IPS-11a (cell line): ENCODE measurements at regions not wholly inside any gene's neighbourhood (a gene's known extent, or its start where the extent isn't known, plus 50 kb on each side); places are given as distances from the start of the nearest gene placed in this dataset.

Experiments used
- H3K4me3 ChIP-seq: one replicate; pipeline ENCODE4 v1.5.1; 2013; ENCODE audit warnings: low read depth, low read length, control low read depth

DNA sequence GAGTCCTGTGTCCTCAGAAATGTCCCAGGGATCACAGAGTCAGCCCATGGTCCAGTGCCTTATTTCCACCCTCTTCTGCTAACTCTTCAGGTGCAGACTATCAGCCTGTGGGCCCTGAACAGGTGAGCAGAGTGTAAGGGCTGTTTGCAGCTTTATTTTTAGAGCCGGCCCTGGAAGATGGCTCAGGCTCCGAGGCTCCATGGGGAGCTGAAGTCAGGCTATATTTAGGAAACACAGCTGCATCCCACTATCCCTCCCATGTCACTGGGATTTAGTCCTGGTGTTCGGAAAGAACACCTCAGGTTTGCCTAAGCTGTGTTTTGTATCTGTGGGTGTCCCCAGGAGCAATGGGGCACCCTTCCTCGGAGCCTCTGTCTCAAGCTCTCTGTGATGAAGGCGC lies 126.9 kb downstream of the RPS24 start:
- no peak overlapping the region for H3K4me3 ChIP-seq

DNA sequence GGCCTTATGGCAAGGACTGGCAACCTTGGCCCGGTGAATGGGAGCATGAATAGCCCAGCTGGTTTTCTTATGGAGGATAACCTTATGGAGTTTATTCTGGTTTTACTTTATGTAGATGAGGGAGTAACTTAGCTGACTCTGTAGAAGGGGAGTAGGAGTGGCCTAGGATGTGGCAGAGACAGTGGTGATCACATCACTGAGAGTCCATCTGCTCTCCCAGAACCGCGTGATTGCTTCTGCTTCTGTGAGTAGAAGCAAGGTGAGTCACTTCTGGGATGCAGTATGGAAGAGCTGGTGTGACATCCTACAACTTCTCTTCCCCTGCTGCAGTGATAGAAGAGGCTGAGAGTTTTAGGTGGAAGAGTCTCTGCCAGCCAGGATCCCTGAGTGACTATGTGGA lies 129.2 kb downstream of the RPS24 start:
- no peak overlapping the region for H3K4me3 ChIP-seq

DNA sequence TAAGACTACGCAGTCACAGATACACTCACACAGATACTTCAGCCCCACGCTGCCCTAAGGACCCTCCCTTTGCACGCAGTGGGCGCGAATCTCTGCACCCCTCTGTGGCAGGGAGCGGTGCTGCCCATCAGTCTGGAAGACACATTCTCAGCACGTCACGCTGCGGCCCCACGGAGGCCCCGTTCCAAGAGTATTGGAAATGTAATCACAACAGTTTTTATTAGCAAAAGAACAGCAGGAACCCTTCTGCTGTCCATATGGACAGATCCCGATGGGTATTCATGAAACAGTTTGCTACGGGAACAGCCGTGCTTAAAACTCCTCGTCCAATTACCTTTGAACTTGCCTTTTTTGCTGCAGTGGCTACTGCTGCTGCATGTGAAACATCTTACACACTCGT lies 131.0 kb downstream of the RPS24 start:
- no peak overlapping the region for H3K4me3 ChIP-seq

DNA sequence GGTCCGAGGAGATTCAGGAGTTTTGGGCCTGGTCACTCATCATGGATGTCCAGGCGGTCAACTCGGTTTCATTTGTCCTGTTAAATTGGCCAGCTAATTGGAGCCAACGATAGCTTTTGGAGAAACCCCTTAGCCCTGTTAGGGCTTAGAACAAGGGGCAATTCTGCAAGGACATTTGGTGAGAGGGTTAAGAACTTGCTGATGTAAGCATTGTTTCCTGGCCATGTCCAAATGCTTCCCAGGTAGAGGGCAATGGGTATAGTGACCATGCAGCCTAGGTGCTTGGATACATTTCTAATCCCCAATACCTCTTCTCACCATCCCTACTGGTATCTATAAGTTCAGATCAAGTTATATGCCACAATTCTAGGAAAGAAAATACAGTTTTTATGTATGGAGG lies 131.5 kb downstream of the RPS24 start:
- H3K4me3 ChIP-seq: no peak overlapping the region

DNA sequence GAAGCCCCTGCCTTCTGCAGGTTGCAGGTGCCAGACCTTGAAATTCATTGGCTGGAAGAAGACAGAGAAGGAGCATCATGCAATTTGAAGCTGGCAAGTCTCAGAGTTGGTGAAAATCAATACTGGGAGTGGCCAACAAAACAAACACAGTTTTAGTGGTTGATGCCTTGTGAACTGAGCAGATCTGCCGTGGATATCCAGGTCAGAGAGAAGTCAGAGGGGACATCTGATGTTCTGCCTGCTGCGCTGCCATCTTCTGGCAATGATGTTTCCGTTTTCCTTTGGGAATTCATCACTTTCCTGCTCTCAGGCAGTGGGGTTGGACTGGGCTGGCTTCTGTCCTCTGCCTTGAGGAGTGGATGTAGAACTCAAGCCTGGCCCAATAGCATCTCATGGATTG lies 132.0 kb downstream of the RPS24 start:
- no peak overlapping the region for H3K4me3 ChIP-seq

DNA sequence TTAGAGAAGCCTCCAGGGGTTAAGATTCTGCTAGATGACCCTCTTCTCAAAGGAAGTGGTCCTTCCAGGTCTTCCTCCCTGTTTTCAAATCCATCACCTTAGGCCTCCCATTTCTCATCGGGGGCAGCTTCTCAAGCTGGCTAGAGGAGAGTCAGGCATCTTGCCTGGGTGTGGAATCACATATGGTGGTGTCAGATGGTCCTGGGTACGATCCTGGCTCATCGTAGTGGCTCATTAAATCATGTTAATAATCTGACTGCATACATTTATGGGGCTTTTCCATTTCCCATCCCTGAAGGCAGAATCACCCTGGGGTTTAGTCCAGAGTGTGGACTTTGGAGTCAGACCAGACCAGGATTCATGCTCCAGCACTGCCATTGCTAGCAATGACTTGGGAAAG lies 132.6 kb downstream of the RPS24 start:
- H3K4me3 ChIP-seq: no peak overlapping the region

DNA sequence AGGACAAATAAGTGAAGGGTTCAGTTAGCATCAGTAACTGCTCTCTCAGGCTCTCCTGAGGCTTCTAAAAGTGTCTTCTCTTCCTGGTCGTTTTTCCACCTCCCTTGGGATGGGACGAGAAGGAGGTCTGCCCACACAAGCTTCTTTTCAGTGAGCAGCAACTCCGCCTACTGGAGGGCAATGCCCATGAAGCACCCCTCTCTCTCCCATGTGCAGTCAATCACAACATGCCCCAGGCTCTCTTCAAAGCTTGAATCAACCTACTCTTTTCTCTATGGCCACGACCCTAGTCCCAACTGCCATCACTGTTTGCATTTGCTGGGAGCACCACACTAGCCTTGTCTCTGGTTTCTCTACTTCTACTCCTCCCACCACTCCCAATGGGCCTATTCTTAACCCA lies 135.6 kb downstream of the RPS24 start:
- H3K4me3 ChIP-seq: no peak overlapping the region

DNA sequence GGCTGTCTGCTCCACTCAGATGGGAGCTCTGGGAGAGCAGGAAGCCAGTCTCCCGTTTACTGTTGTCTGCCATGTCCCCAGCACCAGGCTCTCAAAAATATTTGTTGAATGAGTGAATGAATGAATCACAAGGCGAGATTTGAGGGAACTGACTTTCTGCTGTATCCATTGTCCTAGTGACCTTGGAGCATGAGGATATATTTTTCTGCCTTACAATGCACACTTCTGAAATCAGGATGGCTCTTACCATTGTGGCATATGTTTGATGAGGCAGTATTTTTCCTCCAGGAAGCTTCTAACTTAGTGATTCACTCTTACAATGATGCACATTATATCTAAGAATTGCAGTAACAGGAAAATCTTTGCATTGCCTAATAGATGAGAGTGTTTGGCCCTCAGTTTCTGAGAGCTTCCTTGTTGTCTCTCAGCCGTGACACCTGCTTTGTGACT lies 136.4 kb downstream of the RPS24 start:
- no peak overlapping the region for H3K4me3 ChIP-seq

DNA sequence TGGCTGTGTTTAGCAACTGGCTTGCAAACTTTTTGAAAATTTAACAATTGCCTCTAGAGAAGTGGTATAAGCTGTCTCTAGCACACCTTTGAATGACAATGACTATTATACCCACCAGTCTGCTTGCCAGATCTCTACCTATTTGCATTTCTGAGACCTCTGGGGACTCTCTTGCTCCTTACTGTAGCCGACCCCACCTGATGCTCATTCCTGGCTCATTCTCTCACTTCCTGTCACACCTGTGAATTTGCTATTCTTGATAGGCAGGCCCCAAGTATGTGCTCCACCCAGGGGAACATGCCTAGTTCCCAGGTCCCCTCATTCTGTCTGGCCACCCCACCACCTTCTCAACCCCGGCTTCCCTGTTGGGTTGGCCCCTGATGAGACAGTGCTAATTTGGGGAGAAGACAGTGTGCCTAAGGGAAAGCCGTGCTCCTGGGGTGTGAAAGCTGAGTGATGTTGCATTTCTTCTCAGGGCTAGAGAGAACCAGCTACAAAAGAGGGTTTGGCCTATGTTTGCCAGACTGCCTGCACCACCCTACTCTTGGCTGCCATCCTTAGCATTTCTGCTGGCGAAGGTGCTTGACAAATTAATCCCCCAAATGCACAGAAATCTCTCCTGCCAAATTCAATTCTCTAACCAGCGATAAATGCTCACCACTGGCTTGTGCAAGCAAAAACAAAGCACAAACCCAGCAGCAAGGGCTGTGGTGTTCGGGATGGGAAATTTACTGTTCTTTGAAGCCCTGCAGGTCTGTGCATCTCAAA lies 138.2 kb downstream of the RPS24 start:
- H3K4me3 ChIP-seq: no peak overlapping the region

DNA sequence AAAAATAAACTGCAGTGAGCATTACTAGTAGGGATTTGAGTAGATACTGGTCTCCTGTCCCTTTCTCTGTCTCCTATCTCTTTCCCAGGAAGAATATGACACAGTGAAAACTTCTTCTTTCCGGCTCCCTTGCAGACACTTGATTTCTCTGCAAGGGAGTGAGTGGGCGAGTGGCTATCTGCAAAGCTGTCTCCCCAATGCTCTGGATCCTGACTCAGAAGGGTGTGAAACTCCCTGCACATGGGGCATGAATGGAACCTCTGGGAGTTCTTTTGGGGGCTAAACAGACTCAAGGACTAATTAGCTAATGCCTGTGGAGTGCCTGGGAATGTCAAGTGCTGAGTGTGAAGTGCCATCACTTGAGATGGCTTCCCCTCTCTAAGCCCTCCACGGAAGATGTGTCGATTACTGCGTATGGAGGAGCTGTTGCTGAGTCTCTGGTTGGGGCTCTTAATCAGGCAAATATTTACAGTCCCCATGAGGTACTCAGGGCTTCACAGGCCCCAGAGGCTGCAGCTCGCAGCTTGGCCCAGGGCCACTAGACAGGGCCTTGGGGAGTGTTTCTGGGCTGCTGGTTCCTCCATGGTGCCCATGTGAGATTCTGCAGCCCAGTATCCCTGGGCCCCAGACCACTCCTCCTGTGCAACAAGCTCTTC lies 139.8 kb downstream of the RPS24 start:
- no peak overlapping the region for H3K4me3 ChIP-seq

DNA sequence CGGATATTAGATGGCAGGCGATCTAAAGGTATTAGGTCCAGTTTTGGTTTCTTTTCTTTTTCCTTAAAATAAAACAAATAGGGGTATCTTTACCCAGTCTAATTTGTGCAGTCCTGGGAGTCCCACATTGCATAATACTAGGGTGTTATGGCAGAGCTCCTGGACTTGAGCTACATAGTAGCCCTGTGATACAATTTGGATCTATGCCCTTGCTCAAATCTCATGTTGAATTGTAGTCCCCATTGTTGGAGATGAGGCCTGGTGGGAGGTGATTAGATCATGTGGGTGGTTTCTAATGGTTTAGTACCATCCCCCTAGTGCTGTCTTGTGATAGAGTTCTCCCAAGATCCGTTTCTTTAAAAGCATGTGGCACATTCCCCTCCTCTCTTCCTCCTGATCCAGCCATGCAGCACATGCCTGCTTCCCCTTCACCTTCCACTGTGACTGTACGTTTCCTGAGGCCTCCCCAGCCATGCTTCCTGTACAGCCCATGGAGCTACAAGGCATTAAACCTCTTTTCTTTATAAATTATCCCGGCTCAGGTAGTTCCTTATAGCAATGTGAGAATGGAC lies 141.9 kb downstream of the RPS24 start:
- no peak overlapping the region for H3K4me3 ChIP-seq

DNA sequence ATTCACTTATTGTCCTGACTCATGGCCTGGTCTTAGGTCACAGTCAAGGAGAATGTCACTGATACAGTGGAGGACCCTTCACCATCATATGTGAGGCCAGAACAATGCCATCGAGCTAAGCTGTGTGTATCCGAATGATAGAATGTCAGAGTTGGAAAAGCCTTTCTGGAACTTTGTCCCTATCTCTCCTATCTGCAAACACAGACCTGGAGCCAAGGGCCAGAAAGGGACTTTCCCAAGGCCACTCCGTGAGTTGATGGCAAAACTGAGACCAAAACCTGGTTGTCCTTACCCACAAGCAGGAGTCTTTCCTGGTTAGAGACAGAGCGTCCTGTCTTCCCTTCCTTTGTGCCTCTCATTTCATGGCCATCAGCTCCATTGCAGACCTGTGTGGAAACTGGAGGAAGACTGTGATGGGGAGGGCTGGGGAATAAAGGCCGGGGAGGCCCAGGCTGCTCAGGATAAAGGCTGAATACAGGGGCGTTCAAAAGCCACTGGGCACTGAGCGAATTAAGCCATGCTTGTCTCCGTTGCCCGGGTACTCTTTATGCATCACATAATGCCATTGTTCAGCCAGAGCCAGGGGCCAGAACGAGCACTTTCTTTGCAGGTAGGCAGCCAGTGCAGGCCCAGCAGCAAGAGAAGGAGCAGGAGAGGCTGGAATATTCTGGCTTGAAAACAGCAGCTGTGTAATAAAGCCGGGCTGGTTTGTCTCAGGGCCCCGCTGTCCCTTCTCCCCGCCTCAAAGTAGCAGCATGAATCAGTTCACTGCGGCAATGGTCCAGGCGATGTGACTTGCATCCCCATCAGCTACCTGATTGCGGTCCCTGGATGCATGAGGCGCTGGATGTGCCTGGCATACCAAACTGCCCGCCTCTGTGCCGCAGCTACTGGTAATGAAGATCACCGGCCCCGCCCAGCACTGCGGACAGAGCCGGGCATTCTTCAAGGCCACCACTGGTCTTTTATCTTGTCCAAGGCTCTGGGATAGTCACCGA lies 143.0 kb downstream of the RPS24 start:
- no peak overlapping the region for H3K4me3 ChIP-seq

DNA sequence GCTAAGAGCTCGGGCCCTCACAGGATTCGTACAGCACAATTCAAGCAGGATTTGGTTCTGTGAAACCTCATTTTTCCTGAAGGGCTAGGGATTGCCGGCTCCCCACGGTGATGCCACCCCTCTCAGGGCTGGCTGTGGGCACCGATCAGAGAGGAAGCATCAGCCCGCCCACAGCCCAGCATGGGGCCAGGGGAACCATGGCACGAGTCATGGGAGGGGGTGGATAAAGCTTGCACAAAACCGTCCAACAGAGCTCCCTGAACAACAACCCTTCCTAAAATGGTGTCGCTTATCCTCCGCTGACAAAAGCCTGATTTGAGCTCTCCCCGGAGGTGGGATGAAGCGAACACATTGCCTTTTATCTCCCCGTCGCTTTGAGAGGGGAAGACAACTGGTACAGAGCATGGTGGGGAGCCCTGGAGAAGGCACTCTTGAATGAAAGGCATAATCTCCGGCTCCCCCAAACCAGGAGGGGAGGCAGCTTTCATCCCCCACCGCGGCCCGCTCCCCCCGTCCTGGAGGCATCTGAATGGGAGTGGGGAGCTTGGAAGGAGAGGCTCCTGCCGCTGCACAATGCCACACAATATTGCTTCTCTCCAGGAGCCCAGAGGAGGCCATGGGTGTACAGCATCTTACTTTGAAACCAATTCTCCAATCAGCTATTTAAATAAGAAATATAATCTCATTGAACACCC lies 144.0 kb downstream of the RPS24 start:
- no peak overlapping the region for H3K4me3 ChIP-seq

DNA sequence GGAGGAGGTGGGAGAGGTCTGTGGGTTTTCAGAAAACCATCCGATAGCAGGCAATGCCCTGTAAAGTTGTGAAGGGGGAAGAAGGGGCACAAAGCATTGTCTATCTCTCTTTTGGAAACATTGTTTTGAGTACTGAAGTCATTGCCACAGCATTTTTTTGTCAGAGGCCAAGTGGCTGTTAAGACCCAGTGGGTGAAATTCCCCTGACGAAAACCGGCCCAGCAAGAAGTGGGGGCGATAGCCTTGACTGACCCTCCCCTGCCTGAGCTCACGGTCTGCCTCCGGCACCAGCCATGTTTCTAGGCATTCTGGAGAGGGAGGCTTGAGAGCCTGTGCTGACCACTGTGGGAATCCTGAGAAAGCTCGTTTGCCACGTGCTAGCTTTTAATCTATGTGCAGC lies 144.7 kb downstream of the RPS24 start:
- H3K4me3 ChIP-seq: no peak overlapping the region

DNA sequence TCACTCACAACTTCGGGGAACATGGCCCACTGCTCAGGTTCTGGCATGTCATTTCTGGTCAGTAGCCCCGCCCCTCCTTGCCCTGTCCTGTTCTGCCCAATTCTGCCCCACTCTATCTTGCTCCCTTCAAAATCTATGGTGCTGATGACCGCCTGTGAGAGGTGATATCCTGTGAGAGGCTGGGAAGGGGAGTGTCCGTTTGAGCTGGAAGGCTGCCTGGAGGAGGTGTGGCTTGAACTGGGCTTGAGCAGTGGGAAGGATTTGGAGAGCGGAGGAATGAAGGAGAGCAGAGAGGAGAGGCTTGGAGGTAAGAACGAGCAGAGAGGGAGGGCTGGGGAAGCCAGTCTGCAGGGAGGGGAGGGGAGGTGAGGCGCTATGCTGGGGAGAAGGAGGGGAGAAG lies 145.3 kb downstream of the RPS24 start:
- H3K4me3 ChIP-seq: no peak overlapping the region

DNA sequence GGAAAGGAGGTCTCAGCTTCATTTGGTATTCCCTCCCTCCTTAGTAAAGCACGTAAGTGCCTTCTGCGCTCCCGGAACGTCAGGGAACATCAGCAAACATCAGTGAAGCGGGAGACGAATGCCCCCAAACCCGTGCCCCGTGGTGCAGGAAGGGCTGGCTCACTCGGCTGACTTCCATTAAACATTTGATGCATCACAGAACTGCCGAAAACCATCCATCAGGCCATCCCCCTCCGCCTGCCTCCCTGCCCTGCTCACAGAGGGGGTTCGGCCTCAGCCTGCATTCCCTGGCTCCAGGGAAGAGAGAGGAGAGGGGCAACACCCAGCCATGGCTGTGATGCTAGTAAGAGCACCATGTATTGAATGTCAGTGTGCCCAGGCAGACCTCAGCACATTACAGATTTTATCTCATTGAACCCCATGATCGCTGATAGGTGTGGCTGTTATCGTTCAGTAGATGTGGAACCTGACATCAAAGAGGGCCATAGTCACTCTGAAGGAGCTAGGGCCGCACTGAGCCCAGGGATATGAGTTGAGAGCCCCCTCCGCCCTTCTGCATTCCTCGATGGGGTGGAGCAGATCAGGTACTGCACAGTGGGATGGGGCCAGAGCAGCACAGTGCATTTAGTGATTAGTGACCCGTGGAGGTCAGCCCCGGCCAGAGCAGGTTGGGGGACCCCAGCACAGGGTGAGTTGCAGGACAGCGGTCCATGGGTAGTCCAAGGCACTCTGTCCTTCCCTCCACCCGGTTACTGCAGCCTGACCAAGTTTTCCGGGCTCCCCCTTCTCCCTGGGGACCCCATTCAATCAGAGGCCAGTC lies 146.4 kb downstream of the RPS24 start:
- no peak overlapping the region for H3K4me3 ChIP-seq

DNA sequence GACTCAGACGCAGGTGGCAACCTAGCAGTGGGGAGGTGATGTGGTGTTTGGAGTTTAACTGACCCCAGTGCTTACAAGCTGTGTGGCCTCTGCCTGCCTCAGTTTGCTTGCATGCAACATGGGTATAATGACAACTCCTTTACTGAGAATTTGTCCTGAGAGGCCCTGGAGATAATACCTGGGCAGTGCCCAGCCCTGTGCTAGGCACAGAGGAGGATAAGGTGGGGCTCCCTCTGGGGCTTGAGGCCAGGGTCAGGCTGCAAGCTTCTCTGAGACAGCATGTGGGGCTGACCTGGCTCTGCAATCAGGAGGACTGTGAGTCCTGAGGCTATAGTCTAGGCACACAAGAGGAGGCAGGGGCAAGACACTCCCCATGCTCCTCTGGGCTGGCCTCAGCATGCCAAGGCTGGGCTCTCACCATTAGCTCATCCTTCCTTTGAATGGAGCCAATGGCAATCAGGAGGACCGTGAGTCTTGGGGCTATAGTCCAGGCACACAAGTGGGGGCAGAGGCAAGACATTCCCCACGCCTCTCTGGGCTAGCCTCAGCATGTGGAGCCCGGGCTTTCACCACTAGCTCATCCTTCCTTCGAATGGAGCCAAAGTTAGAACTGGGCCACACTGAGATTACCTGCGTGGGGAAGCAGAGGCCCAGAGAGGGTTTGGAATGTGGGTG lies 147.9 kb downstream of the RPS24 start:
- no peak overlapping the region for H3K4me3 ChIP-seq

DNA sequence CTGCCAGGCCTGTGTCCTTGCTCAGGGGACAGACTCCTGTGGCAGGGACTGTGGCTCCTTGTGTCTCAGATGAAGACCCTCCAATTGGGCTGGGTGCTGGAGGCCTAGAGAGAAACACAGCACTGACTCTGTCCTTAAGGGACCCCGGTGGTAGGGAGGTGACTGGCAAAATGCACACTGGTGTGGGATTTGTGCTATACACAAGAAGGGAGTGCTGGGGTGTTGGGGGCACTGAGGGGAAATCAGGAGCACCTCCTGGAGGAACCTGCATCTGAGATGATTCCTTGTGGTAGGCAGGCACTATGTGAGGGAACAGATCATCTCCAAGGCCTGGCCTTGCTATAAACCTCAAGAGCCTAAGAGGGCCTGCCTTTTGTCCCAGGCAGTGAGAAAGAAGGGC lies 149.2 kb downstream of the RPS24 start:
- H3K4me3 ChIP-seq: no peak overlapping the region
